WERI-Rb-1 (cell line): ENCODE measurements at regions not wholly inside any gene's neighbourhood (a gene's known extent, or its start where the extent isn't known, plus 50 kb on each side); places are given as distances from the start of the nearest gene placed in this dataset.

ENCODE experiments used
- DNase-seq: peaks from one replicate; pipeline ENCODE4 v3.0.0-alpha.2; 2020
- H3K27ac ChIP-seq: fragments of 250-450 bp; sonication (Bioruptor Pico); 2 replicates; pipeline ENCODE4 v1.5.1; 2020; ENCODE audit warnings: mild to moderate bottlenecking, moderate library complexity
- H3K27me3 ChIP-seq: fragments of 250-450 bp; sonication (Bioruptor Pico); 2 replicates; pipeline ENCODE4 v1.5.1; 2021; ENCODE audit warnings: mild to moderate bottlenecking, low read depth, moderate library complexity; ENCODE audit not compliant: insufficient read depth, severe bottlenecking
- H3K36me3 ChIP-seq: fragments of 250-450 bp; sonication (Bioruptor Pico); 2 replicates; pipeline ENCODE4 v1.5.1; 2020; ENCODE audit warnings: mild to moderate bottlenecking, moderate library complexity
- H3K4me3 ChIP-seq: 2 replicates; pipeline ENCODE4 v1.5.1; 2011; ENCODE audit warnings: low read depth, mild to moderate bottlenecking, control low read depth, low read length
- H3K9me3 ChIP-seq: fragments of 250-450 bp; sonication (Bioruptor Pico); 2 replicates; pipeline ENCODE4 v1.5.1; 2021; ENCODE audit warnings: mild to moderate bottlenecking, moderate library complexity; ENCODE audit not compliant: severe bottlenecking
- TF ChIP-seq, protein P1 (sequence below): IDR thresholded peaks from 2 replicates; pipeline ENCODE4 v1.5.1; 2011; ENCODE audit warnings: low read depth, mild to moderate bottlenecking, control low read depth, inconsistent platforms, low read length

DNA sequence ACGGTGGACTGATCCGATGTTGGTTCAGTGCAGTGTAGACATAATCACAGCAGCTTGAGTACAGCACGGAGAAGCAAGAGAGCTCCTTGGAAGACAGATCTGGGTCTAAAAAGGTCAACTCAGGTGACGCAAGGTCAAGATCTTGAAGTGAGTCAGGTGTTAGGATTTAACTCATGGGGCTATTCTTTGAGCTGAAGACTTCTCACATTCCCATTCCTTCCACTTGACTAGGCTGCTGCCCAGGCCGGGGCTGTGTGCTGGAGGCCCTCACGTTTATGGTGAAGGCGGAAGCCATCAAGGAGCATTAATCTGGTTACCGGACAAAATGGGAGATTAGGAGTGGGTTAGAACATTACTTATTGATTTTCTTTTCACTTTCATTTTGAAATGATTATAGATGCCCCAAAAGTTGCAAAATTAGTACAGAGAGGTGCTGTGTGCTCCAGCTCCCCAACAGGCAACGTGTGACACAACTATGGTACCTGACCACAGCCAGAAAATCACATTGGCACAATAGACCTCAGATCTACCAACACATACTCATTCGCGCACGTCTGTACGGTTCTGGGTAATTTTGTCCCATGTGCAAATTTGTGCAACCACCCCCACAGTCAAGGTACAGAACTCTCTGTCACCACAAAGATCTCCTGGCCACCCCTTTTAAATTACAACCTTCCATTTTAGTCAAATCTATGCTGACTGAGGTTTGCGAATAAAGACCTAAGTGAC, 77.6 kb upstream of the SEC11C start:
- no peaks in the 10 kb centered on the region for H3K36me3 ChIP-seq
- no peaks in the 10 kb centered on the region for H3K27me3 ChIP-seq
- H3K9me3 ChIP-seq: no peaks in the 10 kb centered on the region
- DNase-seq: no peak
- TF ChIP-seq, protein P1, sequence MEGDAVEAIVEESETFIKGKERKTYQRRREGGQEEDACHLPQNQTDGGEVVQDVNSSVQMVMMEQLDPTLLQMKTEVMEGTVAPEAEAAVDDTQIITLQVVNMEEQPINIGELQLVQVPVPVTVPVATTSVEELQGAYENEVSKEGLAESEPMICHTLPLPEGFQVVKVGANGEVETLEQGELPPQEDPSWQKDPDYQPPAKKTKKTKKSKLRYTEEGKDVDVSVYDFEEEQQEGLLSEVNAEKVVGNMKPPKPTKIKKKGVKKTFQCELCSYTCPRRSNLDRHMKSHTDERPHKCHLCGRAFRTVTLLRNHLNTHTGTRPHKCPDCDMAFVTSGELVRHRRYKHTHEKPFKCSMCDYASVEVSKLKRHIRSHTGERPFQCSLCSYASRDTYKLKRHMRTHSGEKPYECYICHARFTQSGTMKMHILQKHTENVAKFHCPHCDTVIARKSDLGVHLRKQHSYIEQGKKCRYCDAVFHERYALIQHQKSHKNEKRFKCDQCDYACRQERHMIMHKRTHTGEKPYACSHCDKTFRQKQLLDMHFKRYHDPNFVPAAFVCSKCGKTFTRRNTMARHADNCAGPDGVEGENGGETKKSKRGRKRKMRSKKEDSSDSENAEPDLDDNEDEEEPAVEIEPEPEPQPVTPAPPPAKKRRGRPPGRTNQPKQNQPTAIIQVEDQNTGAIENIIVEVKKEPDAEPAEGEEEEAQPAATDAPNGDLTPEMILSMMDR: no peak
- H3K27ac ChIP-seq: no peak overlapping the region
- H3K4me3 ChIP-seq: no peak overlapping the region

DNA sequence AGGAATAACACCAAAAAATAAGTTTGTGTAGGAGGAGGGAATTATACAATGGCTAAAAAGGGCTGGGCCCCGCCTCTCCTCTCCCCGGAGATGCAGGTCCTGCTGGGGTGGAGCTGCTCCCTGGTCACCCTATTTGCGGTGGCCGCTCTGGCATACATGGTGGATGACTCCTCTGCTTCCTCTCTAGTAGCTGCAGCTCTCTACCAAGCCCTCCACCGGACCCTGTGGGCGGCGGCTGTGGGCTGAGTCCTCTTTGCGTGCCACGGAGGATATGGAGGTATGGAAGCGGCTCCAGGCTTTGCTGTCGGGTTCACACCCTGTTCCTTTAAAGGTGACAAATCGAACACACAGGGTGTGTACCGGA, 77.1 kb upstream of the SEC11C start:
- Histone ChIP-seq H3K27me3 (no peaks in the 10 kb centered on the region), H3K36me3 (no peaks in the 10 kb centered on the region), H3K9me3 (no peaks in the 10 kb centered on the region), H3K27ac (no peak overlapping the region), H3K4me3 (no peak overlapping the region)
- no peak for DNase-seq
- TF ChIP-seq, protein P1: no peak

DNA sequence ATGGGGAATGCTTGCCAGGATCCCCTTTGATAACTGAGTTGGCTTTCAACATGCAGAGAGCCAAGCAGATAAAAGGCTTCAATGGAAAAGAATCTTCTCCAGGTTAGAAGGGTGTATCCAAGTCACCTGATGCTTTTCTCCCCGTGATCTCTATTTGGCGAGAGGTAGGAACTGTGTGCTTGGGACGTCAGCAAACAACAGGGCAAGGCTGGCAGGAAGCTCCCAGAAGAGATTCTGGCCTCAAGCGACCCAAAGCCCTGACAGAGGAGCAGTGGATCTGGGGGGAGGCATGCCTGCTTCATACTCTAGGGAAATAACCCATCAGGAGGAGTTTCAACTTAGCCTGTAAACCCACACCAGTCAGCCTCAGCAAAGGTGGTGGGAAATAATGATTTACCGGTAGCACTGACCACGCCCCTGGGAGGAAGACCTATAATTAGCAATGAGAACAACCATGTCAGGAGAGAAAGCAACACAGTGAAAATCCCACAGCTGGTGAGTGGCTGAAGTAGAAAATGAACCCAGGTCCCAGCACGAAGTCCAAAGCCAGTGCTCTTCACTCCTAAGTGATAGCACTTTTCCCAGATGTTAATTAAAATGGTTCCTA, 76.3 kb upstream of the SEC11C start:
- Histone ChIP-seq H3K27me3 (no peaks in the 10 kb centered on the region), H3K36me3 (no peaks in the 10 kb centered on the region), H3K9me3 (no peaks in the 10 kb centered on the region), H3K27ac (no peak overlapping the region), H3K4me3 (no peak overlapping the region)
- TF ChIP-seq, protein P1: no peak
- DNase-seq: no peak

DNA sequence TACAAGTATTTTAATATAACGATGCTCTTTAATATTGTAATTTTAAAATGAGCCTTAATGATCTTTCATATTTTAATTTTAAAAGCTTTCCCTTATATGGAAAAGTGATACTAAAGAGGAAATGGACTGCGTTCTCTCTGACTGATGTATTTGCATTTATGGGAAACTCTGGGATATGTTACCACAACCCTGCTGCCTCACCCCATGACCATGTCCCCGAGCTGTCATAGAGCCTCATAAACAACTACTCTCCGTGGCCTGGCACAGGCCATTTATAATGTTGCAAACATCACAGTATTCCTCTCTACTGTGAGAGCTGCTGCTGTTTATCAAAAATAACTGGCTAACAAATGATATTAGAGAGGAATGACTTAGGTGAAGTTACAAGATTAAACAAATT, 75.8 kb upstream of the SEC11C start:
- no peak for DNase-seq
- H3K27me3 ChIP-seq: no peaks in the 10 kb centered on the region
- TF ChIP-seq, protein P1: no peak
- no peak overlapping the region for H3K27ac ChIP-seq
- H3K9me3 ChIP-seq: no peaks in the 10 kb centered on the region
- H3K4me3 ChIP-seq: no peak overlapping the region
- no peaks in the 10 kb centered on the region for H3K36me3 ChIP-seq

DNA sequence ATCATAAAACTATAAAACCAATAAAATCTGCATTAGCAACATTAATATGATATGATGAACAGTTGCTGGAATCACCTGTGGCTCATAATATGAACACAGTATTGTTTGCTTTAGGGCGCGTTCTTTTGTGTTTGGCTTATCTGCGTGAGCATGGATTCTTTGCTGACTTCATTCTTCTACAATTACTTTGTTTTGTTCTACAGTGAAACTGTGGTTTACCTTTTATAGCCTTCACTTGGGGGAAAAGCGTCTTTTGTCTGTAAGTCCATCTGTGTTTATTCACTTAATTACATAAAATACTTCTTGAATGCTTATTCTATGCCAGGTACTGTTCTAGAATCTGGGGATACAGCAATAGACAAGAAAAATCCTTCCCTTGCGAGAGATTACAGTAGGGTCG, 74.0 kb upstream of the SEC11C start:
- TF ChIP-seq, protein P1: no peak
- Histone ChIP-seq H3K4me3 (no peak overlapping the region), H3K9me3 (no peaks in the 10 kb centered on the region), H3K27ac (no peak overlapping the region), H3K36me3 (no peaks in the 10 kb centered on the region), H3K27me3 (no peaks in the 10 kb centered on the region)
- no peak for DNase-seq

DNA sequence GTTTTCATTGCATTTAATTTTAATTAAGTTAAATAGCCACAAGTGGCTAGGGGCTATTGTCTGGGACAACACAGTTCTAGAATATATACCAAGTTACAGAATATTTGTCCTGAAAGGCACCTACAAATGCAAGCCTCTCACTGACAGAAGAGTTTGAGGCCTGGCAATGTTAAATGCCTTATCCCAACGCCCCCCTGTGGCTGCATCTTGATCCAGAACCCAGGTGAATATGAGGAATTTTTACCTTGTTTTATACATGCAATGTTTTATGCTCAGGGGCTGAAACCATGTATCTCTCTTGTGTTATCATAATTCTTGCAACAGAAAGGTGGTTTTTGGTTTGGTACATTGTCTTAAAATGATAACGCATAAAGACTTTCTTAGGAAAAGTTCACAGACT, 71.8 kb upstream of the SEC11C start:
- Histone ChIP-seq H3K9me3 (no peaks in the 10 kb centered on the region), H3K36me3 (no peaks in the 10 kb centered on the region), H3K4me3 (no peak overlapping the region), H3K27me3 (no peaks in the 10 kb centered on the region), H3K27ac (no peak overlapping the region)
- DNase-seq: peak; percentile 56
- TF ChIP-seq, protein P1: peak; percentile 61
